ENCODE measurements at regions not wholly inside any gene's neighbourhood (a gene's known extent, or its start where the extent isn't known, plus 50 kb on each side); places are given as distances from the start of the nearest gene placed in this dataset.

GRCh38 chr3:31092748-31093589, 198.5 kb upstream of the GADL1 start:
- Histone ChIP-seq H3K79me2 (ENCODE audit: insufficient read depth, low read length) (no peaks in the 10 kb centered on the region), H4K20me1 (ENCODE audit: insufficient read depth, low read length) (no peaks in the 10 kb centered on the region), H3K4me2 (ENCODE audit: low read length) (no peak overlapping the region), H3K9ac (ENCODE audit: low read length) (no peak overlapping the region), H3K4me1 (ENCODE audit: insufficient read depth, low read length, severe bottlenecking) (no peaks in the 10 kb centered on the region), H3K36me3 (ENCODE audit: insufficient read depth, low read length) (no peaks in the 10 kb centered on the region), H3K9me2 (ENCODE audit: low read depth, low read length) (no peaks in the 10 kb centered on the region), H3K27ac (ENCODE audit: low read depth, low read length, poor library complexity, severe bottlenecking) (no peak overlapping the region), H3K27me3 (ENCODE audit: insufficient read depth, low read length) (no peaks in the 10 kb centered on the region), H2AFZ (ENCODE audit: low read length) (no peak overlapping the region), H3K4me3 (ENCODE audit: low read depth, low read length, poor library complexity, severe bottlenecking) (no peak overlapping the region), H3F3A (ENCODE audit: insufficient read depth, low read length) (no peaks in the 10 kb centered on the region), H3K9me3 (ENCODE audit: low read length) (no peaks in the 10 kb centered on the region)
- TF ChIP-seq, protein P1, sequence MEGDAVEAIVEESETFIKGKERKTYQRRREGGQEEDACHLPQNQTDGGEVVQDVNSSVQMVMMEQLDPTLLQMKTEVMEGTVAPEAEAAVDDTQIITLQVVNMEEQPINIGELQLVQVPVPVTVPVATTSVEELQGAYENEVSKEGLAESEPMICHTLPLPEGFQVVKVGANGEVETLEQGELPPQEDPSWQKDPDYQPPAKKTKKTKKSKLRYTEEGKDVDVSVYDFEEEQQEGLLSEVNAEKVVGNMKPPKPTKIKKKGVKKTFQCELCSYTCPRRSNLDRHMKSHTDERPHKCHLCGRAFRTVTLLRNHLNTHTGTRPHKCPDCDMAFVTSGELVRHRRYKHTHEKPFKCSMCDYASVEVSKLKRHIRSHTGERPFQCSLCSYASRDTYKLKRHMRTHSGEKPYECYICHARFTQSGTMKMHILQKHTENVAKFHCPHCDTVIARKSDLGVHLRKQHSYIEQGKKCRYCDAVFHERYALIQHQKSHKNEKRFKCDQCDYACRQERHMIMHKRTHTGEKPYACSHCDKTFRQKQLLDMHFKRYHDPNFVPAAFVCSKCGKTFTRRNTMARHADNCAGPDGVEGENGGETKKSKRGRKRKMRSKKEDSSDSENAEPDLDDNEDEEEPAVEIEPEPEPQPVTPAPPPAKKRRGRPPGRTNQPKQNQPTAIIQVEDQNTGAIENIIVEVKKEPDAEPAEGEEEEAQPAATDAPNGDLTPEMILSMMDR (IDR thresholded peaks at IDR 0.05; ENCODE audit: low read length), result no peak
- no peak for TF ChIP-seq EZH2 (IDR thresholded peaks at IDR 0.05; ENCODE audit: borderline replicate concordance, low read length)

DNA sequence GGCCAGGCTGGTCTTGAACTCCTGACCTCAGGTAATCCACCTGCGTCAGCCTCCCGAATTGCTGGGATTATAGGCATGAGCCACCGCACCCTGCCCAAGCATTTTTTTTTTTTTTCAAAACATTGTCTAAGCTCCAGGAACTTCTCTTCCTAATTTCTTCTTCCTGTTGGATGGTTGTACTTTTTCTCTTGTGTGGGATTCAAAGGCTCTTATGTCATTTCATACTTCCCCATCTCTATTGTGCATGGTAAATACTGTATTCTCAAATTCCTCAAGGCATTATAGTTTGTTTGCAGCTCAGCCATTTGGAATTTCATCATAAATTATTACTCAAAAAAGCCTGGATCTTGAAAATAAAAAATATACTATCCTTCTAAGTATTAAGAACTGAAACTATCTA, 199.1 kb upstream of the GADL1 start:
- Histone ChIP-seq H3K27me3 (ENCODE audit: insufficient read depth, low read length) (no peaks in the 10 kb centered on the region), H3K4me2 (ENCODE audit: low read length) (no peak overlapping the region), H4K20me1 (ENCODE audit: insufficient read depth, low read length) (no peaks in the 10 kb centered on the region), H3K9me2 (ENCODE audit: low read depth, low read length) (no peaks in the 10 kb centered on the region), H3K4me3 (ENCODE audit: low read depth, low read length, poor library complexity, severe bottlenecking) (no peak overlapping the region), H3F3A (ENCODE audit: insufficient read depth, low read length) (no peaks in the 10 kb centered on the region), H3K9me3 (ENCODE audit: low read length) (no peaks in the 10 kb centered on the region), H3K9ac (ENCODE audit: low read length) (no peak overlapping the region), H3K27ac (ENCODE audit: low read depth, low read length, poor library complexity, severe bottlenecking) (no peak overlapping the region), H3K79me2 (ENCODE audit: insufficient read depth, low read length) (no peaks in the 10 kb centered on the region), H3K4me1 (ENCODE audit: insufficient read depth, low read length, severe bottlenecking) (no peaks in the 10 kb centered on the region), H3K36me3 (ENCODE audit: insufficient read depth, low read length) (no peaks in the 10 kb centered on the region), H2AFZ (ENCODE audit: low read length) (no peak overlapping the region)
- TF ChIP-seq, protein P1 (IDR thresholded peaks at IDR 0.05; ENCODE audit: low read length), result no peak
- TF ChIP-seq EZH2 (IDR thresholded peaks at IDR 0.05; ENCODE audit: borderline replicate concordance, low read length), result no peak

DNA sequence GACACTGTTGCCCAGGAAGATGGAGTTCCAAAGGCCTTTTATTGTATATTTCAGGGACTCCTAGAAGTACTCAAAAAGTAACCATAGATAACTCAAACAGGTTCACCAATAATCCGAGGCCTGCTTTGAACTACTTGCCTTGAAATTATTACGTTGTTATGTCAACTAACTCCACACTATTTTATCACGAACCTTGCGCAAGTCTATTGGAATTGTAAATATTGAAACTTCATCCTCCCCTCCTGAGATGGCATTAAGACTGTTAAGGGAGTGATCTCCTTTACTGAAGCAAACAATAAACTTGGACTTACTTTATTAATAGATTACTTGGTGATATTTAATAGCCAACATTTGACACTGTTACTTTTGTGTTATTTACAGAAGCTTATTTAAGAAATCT, 199.6 kb upstream of the GADL1 start:
- Histone ChIP-seq H3F3A (ENCODE audit: insufficient read depth, low read length) (no peaks in the 10 kb centered on the region), H3K4me2 (ENCODE audit: low read length) (no peak overlapping the region), H3K9ac (ENCODE audit: low read length) (no peak overlapping the region), H4K20me1 (ENCODE audit: insufficient read depth, low read length) (no peaks in the 10 kb centered on the region), H3K79me2 (ENCODE audit: insufficient read depth, low read length) (no peaks in the 10 kb centered on the region), H3K27ac (ENCODE audit: low read depth, low read length, poor library complexity, severe bottlenecking) (no peak overlapping the region), H3K4me1 (ENCODE audit: insufficient read depth, low read length, severe bottlenecking) (no peaks in the 10 kb centered on the region), H3K9me2 (ENCODE audit: low read depth, low read length) (no peaks in the 10 kb centered on the region), H3K36me3 (ENCODE audit: insufficient read depth, low read length) (no peaks in the 10 kb centered on the region), H3K9me3 (ENCODE audit: low read length) (no peaks in the 10 kb centered on the region), H3K27me3 (ENCODE audit: insufficient read depth, low read length) (no peaks in the 10 kb centered on the region), H2AFZ (ENCODE audit: low read length) (no peak overlapping the region), H3K4me3 (ENCODE audit: low read depth, low read length, poor library complexity, severe bottlenecking) (no peak overlapping the region)
- TF ChIP-seq, protein P1 (IDR thresholded peaks at IDR 0.05; ENCODE audit: low read length), result no peak
- no peak for TF ChIP-seq EZH2 (IDR thresholded peaks at IDR 0.05; ENCODE audit: borderline replicate concordance, low read length)
